HepG2 (cell line): ENCODE measurements at regions not wholly inside any gene's neighbourhood (a gene's known extent, or its start where the extent isn't known, plus 50 kb on each side); places are given as distances from the start of the nearest gene placed in this dataset.

Experiments used
- EZH2 ChIP-seq: conservative IDR thresholded peaks from 2 replicates; pipeline ENCODE4 v1.6.1; 2012; ENCODE audit warnings: mild to moderate bottlenecking, low read depth, low read length, moderate library complexity
- GTF2F1 ChIP-seq: fragments of 150-350 bp; IDR thresholded peaks from 2 replicates; pipeline ENCODE4 v1.6.1; 2014; ENCODE audit warnings: low read length
- KLF16 ChIP-seq, 2 experiments: sonication (generic) in 1 of 2; formaldehyde crosslinking in 1 of 2; IDR thresholded peaks; 2 replicates each; pipeline versions ENCODE4 v1.6.1 to v1.8.0; 2016 to 2023; ENCODE audit warnings: missing genetic modification reagents in 2 of 2, missing compliant biosample characterization in 1 of 2
- NFE2L2 ChIP-seq: fragments of 150-350 bp; IDR thresholded peaks from 2 replicates; pipeline ENCODE4 v1.6.1; 2014; ENCODE audit warnings: low read length
- ZBTB7A ChIP-seq: sonication (generic); formaldehyde crosslinking; IDR thresholded peaks from 2 replicates; pipeline ENCODE4 v1.8.0; 2022; ENCODE audit warnings: mild to moderate bottlenecking, missing genetic modification reagents
- ZNF253 ChIP-seq: sonication (generic); formaldehyde crosslinking; IDR thresholded peaks from 2 replicates; pipeline ENCODE4 v1.8.0; 2022; ENCODE audit warnings: mild to moderate bottlenecking, missing genetic modification reagents, borderline replicate concordance
- ZNF263 ChIP-seq: sonication (generic); formaldehyde crosslinking; IDR thresholded peaks from 2 replicates; pipeline ENCODE4 v1.4.0; 2020; ENCODE audit warnings: missing genetic modification reagents
- ZSCAN29 ChIP-seq: sonication (generic); formaldehyde crosslinking; conservative IDR thresholded peaks from 2 replicates; pipeline ENCODE4 v1.4.0; 2020; ENCODE audit warnings: mild to moderate bottlenecking, missing genetic modification reagents
- TF ChIP-seq, protein P1 (sequence below): sonication (generic); formaldehyde crosslinking; IDR thresholded peaks from 2 replicates; pipeline ENCODE4 v1.5.0; 2020; ENCODE audit warnings: mild to moderate bottlenecking, missing genetic modification reagents, moderate library complexity
- TF ChIP-seq, protein P2 (sequence below), 2 experiments: IDR thresholded peaks; 2 replicates each; pipeline ENCODE4 v1.6.1; 2011 to 2012; ENCODE audit warnings: low read length in 2 of 2, borderline replicate concordance in 1 of 2, low read depth in 1 of 2, mild to moderate bottlenecking in 1 of 2, moderate library complexity in 1 of 2

DNA sequence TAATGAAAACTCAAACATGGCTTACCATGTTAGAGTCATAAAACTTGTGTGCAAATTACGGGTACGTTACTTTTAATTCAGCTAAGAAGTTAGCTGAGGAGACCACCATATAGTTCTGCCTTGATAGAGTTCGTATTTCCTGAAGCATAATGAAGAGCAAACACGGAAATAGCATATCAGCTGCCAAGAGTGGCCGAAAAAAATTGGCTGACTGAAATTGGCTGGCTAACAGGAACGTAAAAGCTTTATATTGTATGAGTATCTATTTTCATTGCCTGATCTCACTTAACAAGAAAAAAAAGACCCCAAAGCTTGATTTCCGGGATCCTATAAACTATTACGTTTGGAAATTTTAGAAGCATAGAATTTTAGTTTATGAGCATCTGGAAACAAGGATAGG, 1222.9 kb downstream of the ZPLD1 start:
- TF ChIP-seq, protein P1, sequence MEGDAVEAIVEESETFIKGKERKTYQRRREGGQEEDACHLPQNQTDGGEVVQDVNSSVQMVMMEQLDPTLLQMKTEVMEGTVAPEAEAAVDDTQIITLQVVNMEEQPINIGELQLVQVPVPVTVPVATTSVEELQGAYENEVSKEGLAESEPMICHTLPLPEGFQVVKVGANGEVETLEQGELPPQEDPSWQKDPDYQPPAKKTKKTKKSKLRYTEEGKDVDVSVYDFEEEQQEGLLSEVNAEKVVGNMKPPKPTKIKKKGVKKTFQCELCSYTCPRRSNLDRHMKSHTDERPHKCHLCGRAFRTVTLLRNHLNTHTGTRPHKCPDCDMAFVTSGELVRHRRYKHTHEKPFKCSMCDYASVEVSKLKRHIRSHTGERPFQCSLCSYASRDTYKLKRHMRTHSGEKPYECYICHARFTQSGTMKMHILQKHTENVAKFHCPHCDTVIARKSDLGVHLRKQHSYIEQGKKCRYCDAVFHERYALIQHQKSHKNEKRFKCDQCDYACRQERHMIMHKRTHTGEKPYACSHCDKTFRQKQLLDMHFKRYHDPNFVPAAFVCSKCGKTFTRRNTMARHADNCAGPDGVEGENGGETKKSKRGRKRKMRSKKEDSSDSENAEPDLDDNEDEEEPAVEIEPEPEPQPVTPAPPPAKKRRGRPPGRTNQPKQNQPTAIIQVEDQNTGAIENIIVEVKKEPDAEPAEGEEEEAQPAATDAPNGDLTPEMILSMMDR = no peak
- no peak for TF ChIP-seq ZSCAN29 (CRISPR knock-in tag)
- no peak for TF ChIP-seq ZNF263
- TF ChIP-seq ZBTB7A (CRISPR knock-in tag) = no peak
- no peak for TF ChIP-seq GTF2F1
- TF ChIP-seq, protein P2, sequence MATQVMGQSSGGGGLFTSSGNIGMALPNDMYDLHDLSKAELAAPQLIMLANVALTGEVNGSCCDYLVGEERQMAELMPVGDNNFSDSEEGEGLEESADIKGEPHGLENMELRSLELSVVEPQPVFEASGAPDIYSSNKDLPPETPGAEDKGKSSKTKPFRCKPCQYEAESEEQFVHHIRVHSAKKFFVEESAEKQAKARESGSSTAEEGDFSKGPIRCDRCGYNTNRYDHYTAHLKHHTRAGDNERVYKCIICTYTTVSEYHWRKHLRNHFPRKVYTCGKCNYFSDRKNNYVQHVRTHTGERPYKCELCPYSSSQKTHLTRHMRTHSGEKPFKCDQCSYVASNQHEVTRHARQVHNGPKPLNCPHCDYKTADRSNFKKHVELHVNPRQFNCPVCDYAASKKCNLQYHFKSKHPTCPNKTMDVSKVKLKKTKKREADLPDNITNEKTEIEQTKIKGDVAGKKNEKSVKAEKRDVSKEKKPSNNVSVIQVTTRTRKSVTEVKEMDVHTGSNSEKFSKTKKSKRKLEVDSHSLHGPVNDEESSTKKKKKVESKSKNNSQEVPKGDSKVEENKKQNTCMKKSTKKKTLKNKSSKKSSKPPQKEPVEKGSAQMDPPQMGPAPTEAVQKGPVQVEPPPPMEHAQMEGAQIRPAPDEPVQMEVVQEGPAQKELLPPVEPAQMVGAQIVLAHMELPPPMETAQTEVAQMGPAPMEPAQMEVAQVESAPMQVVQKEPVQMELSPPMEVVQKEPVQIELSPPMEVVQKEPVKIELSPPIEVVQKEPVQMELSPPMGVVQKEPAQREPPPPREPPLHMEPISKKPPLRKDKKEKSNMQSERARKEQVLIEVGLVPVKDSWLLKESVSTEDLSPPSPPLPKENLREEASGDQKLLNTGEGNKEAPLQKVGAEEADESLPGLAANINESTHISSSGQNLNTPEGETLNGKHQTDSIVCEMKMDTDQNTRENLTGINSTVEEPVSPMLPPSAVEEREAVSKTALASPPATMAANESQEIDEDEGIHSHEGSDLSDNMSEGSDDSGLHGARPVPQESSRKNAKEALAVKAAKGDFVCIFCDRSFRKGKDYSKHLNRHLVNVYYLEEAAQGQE (IDR thresholded peaks at IDR 0.05; ENCODE audit: borderline replicate concordance in 1 of 2, low read depth in 1 of 2, low read length in 2 of 2) = no peak
- TF ChIP-seq ZNF253 (CRISPR knock-in tag) = no peak
- no peak for TF ChIP-seq KLF16 (CRISPR knock-in tag; IDR thresholded peaks at IDR 0.05)
- no peak for TF ChIP-seq EZH2
- no peak for TF ChIP-seq NFE2L2
